ENCODE measurements at regions not wholly inside any gene's neighbourhood (a gene's known extent, or its start where the extent isn't known, plus 50 kb on each side); places are given as distances from the start of the nearest gene placed in this dataset.

DNA sequence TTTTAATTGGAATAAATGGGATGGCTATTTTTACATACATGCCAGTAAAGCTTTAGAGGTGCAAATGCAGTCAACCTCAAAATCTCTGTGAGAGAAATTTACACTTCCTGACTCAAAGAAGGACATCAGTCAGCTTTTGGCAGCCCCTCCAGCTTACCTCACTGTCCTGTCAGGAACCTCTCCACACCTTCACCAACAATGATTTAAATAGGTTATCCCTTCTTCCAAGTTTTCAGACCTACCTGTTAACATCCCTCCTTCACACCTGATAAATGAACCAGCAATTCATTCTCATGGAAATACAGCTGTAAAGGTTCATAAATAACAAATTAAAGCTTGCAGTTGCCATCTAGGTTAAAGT is 286.1 kb downstream of the SHOX2 start:
- H3K4me3 ChIP-seq, result no peak overlapping the region
- H3K36me3 ChIP-seq, result no peaks in the 10 kb centered on the region
- intact Hi-C loops (cut with DNase I), result no loop called here
- DNase-seq, result no peak
- no peaks in the 10 kb centered on the region for H3K27me3 ChIP-seq
- no peaks in the 10 kb centered on the region for H3K4me1 ChIP-seq
- TF ChIP-seq, protein P1, sequence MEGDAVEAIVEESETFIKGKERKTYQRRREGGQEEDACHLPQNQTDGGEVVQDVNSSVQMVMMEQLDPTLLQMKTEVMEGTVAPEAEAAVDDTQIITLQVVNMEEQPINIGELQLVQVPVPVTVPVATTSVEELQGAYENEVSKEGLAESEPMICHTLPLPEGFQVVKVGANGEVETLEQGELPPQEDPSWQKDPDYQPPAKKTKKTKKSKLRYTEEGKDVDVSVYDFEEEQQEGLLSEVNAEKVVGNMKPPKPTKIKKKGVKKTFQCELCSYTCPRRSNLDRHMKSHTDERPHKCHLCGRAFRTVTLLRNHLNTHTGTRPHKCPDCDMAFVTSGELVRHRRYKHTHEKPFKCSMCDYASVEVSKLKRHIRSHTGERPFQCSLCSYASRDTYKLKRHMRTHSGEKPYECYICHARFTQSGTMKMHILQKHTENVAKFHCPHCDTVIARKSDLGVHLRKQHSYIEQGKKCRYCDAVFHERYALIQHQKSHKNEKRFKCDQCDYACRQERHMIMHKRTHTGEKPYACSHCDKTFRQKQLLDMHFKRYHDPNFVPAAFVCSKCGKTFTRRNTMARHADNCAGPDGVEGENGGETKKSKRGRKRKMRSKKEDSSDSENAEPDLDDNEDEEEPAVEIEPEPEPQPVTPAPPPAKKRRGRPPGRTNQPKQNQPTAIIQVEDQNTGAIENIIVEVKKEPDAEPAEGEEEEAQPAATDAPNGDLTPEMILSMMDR (IDR thresholded peaks at IDR 0.05), result no peak
- TF ChIP-seq EP300 (IDR thresholded peaks at IDR 0.05), result no peak
- TF ChIP-seq POLR2AphosphoS5 (IDR thresholded peaks at IDR 0.05), result no peak
- no peak for TF ChIP-seq POLR2A (IDR thresholded peaks at IDR 0.05)
- H3K9me3 ChIP-seq, result no peaks in the 10 kb centered on the region
- H3K27ac ChIP-seq, result no peak overlapping the region

DNA sequence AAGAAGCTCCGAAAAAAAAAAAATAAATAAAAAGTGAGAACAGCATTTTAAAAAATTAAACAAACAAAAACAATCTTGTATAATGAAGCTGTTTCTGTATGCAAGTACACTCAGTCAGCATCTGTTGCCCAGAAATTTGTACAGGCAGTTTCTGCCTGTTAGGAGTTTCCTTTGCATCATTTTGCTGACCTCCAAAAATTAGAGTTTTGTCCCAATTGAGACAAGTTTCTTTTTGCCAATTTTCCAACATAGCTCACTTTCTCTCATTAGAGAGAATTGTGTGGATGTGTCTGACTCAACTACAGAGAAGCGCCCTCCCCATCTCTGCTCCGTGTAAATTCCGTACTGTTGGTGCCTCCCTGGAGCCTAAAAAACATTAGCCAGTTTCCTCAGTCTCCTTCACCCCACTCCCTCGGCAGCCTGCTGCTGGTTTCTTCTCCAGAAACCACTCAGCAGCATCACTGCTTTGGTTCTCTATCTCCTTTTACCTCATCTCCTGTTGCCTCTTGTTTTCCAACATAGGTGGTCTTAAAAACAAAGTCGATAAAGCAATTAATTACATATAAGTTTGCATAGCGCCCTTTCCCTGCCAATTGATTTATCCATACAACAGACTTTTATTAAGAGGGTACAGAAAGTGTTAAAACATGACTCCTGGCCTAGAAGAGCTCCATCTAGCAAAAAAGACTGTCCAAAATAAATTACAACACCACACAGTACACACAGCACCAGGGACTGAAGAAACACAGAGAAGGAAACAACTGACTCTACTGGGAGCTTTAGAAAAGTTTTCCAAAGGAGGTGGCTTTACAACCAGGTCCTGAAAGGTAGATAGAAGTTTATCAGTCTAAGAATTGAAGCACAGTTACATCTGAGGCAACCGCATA is 286.7 kb downstream of the SHOX2 start:
- Histone ChIP-seq H3K36me3 (no peaks in the 10 kb centered on the region), H3K4me3 (no peak overlapping the region), H3K4me1 (no peaks in the 10 kb centered on the region), H3K27me3 (no peaks in the 10 kb centered on the region), H3K9me3 (no peaks in the 10 kb centered on the region), H3K27ac (no peak overlapping the region)
- DNase-seq, result no peak
- 49 to 63% methylated on average over 8 of the region's 8 CpGs for WGBS, 2 donors
- intact Hi-C loops (cut with DNase I), result no loop called here
- TF ChIP-seq EP300 (IDR thresholded peaks at IDR 0.05) (no peak), POLR2AphosphoS5 (IDR thresholded peaks at IDR 0.05) (no peak), POLR2A (IDR thresholded peaks at IDR 0.05) (no peak)
- TF ChIP-seq, protein P1 (IDR thresholded peaks at IDR 0.05), result no peak

DNA sequence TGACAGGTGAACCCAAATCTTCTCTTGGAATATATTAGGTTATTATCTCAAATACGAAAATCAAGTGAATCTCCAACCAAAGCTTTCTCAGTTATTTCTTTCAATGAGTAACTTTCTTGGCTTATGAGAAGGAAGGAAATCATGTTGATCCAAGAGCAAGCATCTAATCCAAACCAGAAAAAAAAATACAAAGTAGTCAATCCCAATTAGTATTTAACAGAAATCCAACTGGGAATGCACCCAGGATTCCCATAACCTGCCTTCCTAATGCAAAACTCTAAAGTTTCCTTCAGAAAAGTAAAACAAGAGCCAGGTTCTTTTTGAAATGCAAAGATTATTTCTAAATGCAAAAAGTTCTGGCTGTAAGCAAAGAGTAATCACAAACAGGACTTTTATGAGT is 289.3 kb downstream of the SHOX2 start:
- WGBS, 2 donors, result 71 to 75% methylated on average over 1 of the region's 1 CpG

DNA sequence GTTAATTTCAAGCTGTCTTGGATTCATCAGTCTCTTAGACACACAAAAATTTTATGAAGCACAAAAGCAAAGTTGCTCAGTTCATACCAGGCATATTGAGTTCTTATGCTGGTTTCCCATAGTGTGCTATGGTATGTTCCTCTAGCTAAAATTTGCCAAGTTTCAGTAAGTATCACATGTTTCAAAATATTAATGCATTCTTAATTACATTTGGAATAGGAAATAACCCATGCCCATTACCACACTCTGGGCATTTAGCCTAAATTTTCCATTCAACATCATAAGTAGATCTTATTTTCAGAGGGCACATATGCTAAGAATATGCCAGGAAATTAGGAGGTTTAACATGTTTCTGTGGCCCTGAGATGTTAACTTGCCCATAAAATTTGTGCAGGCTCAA is 289.9 kb downstream of the SHOX2 start:
- TF ChIP-seq EP300 (IDR thresholded peaks at IDR 0.05) (no peak), POLR2AphosphoS5 (IDR thresholded peaks at IDR 0.05) (no peak), POLR2A (IDR thresholded peaks at IDR 0.05) (no peak)
- TF ChIP-seq, protein P1 (IDR thresholded peaks at IDR 0.05), result no peak
- DNase-seq, result no peak
- H3K27me3 ChIP-seq, result no peaks in the 10 kb centered on the region
- no peak overlapping the region for H3K27ac ChIP-seq
- no peaks in the 10 kb centered on the region for H3K4me1 ChIP-seq
- no peaks in the 10 kb centered on the region for H3K9me3 ChIP-seq
- intact Hi-C loops (cut with DNase I), result no loop called here
- H3K4me3 ChIP-seq, result no peak overlapping the region
- H3K36me3 ChIP-seq, result no peaks in the 10 kb centered on the region

More for the DNA sequence above, 289.3 kb downstream of the SHOX2 start:
- Histone ChIP-seq H3K4me3 (no peak overlapping the region), H3K36me3 (no peaks in the 10 kb centered on the region), H3K4me1 (no peaks in the 10 kb centered on the region), H3K27me3 (no peaks in the 10 kb centered on the region), H3K9me3 (no peaks in the 10 kb centered on the region), H3K27ac (no peak overlapping the region)
- intact Hi-C loops (cut with DNase I), result no loop called here
- DNase-seq, result no peak
- no peak for TF ChIP-seq EP300 (IDR thresholded peaks at IDR 0.05)
- no peak for TF ChIP-seq POLR2AphosphoS5 (IDR thresholded peaks at IDR 0.05)
- TF ChIP-seq, protein P1 (IDR thresholded peaks at IDR 0.05), result no peak
- no peak for TF ChIP-seq POLR2A (IDR thresholded peaks at IDR 0.05)

DNA sequence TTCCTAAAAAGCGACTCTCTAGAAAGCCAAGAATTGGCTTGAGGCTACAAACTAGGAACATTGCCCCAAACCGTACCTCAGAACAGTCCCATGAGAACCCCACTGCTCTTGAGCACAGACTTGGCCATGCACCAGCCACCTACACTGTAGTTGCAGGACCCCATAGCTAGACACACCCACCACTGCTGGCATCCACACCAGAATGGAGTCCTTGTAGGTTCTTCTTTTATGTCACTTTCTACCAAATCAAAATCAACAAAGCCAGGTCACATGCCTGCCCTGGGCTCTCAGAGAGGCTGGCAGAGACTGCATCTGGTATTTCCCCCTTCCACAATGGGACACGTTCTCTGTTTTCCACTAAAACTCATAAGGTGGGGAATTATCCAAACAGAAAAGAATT is 290.5 kb downstream of the SHOX2 start:
- Histone ChIP-seq H3K27ac (no peak overlapping the region), H3K27me3 (no peaks in the 10 kb centered on the region), H3K36me3 (no peaks in the 10 kb centered on the region), H3K4me3 (no peak overlapping the region), H3K9me3 (no peaks in the 10 kb centered on the region), H3K4me1 (no peaks in the 10 kb centered on the region)
- 69 to 84% methylated on average over 3 of the region's 3 CpGs for WGBS, 2 donors
- intact Hi-C loops (cut with DNase I), result no loop called here
- DNase-seq, result no peak
- TF ChIP-seq POLR2AphosphoS5 (IDR thresholded peaks at IDR 0.05) (no peak), POLR2A (IDR thresholded peaks at IDR 0.05) (no peak), EP300 (IDR thresholded peaks at IDR 0.05) (no peak)
- TF ChIP-seq, protein P1 (IDR thresholded peaks at IDR 0.05), result no peak

Measured in sigmoid colon (tissue), 6 donors.